ENCODE measurements at regions not wholly inside any gene's neighbourhood (a gene's known extent, or its start where the extent isn't known, plus 50 kb on each side); places are given as distances from the start of the nearest gene placed in this dataset.

- TF ChIP-seq SRSF9 (IDR thresholded peaks at IDR 0.05; ENCODE audit: borderline replicate concordance, low read depth, low read length) (no peak), E4F1 (CRISPR knock-in tag; IDR thresholded peaks at IDR 0.05; ENCODE audit: borderline replicate concordance) (no peak), TSC22D4 (tag; IDR thresholded peaks at IDR 0.05) (no peak), ZNF239 (CRISPR knock-in tag; IDR thresholded peaks at IDR 0.05) (no peak), CBX2 (IDR thresholded peaks at IDR 0.05; ENCODE audit: insufficient read depth, low read length, poor library complexity, severe bottlenecking) (no peak), SMARCA4 (IDR thresholded peaks at IDR 0.05) (no peak), ZNF24 (IDR thresholded peaks at IDR 0.05) (no peak)
Measured at GRCh38 chr12:67382241-67382871, 113.2 kb downstream of the CAND1 start (continued).

- Histone ChIP-seq H3K9me3 (replicated peaks; ENCODE audit: control insufficient read depth, insufficient read depth, low read depth, low read length) (no peaks in the 10 kb centered on the region), H3K4me2 (ENCODE audit: insufficient read depth, low read length) (no peak overlapping the region), H3K4me3 (no peak overlapping the region), H3K4me1 (replicated peaks in 1 of 2; ENCODE audit: control insufficient read depth in 2 of 2, insufficient read depth in 2 of 2, low read length in 2 of 2) (no peaks in the 10 kb centered on the region), H3K36me3 (ENCODE audit: control insufficient read depth, insufficient read depth, low read length) (no peaks in the 10 kb centered on the region), H3K9me1 (ENCODE audit: control insufficient read depth, insufficient read depth, low read length) (no peaks in the 10 kb centered on the region), H3K27me3 (ENCODE audit: control insufficient read depth in 2 of 2, insufficient read depth in 2 of 2, low read length in 2 of 2) (peaks cover 0 to 2% of the 10 kb centered on the region in 2 experiments; a peak in 2 of 5 replicates), H3K27ac (ENCODE audit: extremely low read depth, low read depth, low read length) (no peak overlapping the region), H2AFZ (ENCODE audit: low read depth, low read length) (no peak overlapping the region), H3K9ac (ENCODE audit: insufficient read depth in 1 of 2, low read depth in 2 of 2, low read length in 2 of 2) (no peak overlapping the region), H3K79me2 (ENCODE audit: control insufficient read depth, insufficient read depth, low read length) (no peaks in the 10 kb centered on the region), H4K20me1 (replicated peaks; ENCODE audit: control insufficient read depth, insufficient read depth, low read length) (no peaks in the 10 kb centered on the region)
- in situ Hi-C loops (cut with MboI), result no loop called here
- ATAC-seq (no peak), FAIRE-seq (no peak), DNase-seq (ENCODE audit: extremely low read depth in 1 of 4, low spot score in 3 of 4) (no peak)
- no peak for TF ChIP-seq MECOM (CRISPR knock-in tag; IDR thresholded peaks at IDR 0.05)
- ChIA-PET POLR2A (no interaction called here), CTCF (ENCODE audit: low intra/inter-chr PET ratio) (no interaction called here)
- BruUV-seq (replicated peaks), result no TSS peak
- intact Hi-C loops (cut with micrococcal nuclease), result no loop called here
- WGBS (ENCODE audit: insufficient coverage, low coverage, missing lambda C conversion rate), result 3% methylated on average over 4 of the region's 4 CpGs
Measured at GRCh38 chr12:67386869-67387565, 117.9 kb downstream of the CAND1 start.

Measured in K562 (cell line).